Endodermal cell (in vitro differentiated cells): ENCODE measurements at regions not wholly inside any gene's neighbourhood (a gene's known extent, or its start where the extent isn't known, plus 50 kb on each side); places are given as distances from the start of the nearest gene placed in this dataset.

ENCODE experiments used
- DNase-seq: peaks from one replicate; pipeline ENCODE4 v3.0.0-alpha.2; 2017
- H3K27ac ChIP-seq: 2 replicates; pipeline ENCODE4 v1.5.1; 2013; ENCODE audit warnings: mild to moderate bottlenecking, low read depth, low read length, moderate library complexity
- H3K27me3 ChIP-seq: 2 replicates; pipeline ENCODE4 v1.6.1; 2013; ENCODE audit warnings: mild to moderate bottlenecking, low read length, moderate library complexity; ENCODE audit not compliant: insufficient read depth, control insufficient read depth, poor library complexity, severe bottlenecking
- H3K36me3 ChIP-seq: 2 replicates; pipeline ENCODE4 v1.7.0; 2013; ENCODE audit warnings: mild to moderate bottlenecking, low read length, moderate library complexity; ENCODE audit not compliant: control insufficient read depth, insufficient read depth
- H3K4me1 ChIP-seq: one replicate; pipeline ENCODE4 v1.7.0; 2013; ENCODE audit warnings: low read length; ENCODE audit not compliant: control insufficient read depth, insufficient read depth
- H3K4me3 ChIP-seq: 2 replicates; pipeline ENCODE4 v1.5.1; 2013; ENCODE audit warnings: mild to moderate bottlenecking, low read length, moderate library complexity
- H3K9ac ChIP-seq: 2 replicates; pipeline ENCODE4 v1.6.1; 2013; ENCODE audit warnings: mild to moderate bottlenecking, low read length, moderate library complexity; ENCODE audit not compliant: poor library complexity, severe bottlenecking; ENCODE audit errors: extremely low read depth
- H3K9me3 ChIP-seq: 2 replicates; pipeline ENCODE4 v1.6.1; 2013; ENCODE audit warnings: mild to moderate bottlenecking, low read length, moderate library complexity; ENCODE audit not compliant: control insufficient read depth
- H3K27ac Mint-ChIP-seq: 2 replicates; pipeline ENCODE4 v1.8.0; 2020; ENCODE audit warnings: mixed read lengths
- H3K27me3 Mint-ChIP-seq: 2 replicates; pipeline ENCODE4 v1.8.0; 2021; ENCODE audit warnings: mild to moderate bottlenecking, mixed read lengths; ENCODE audit not compliant: insufficient read depth
- H3K36me3 Mint-ChIP-seq: 2 replicates; pipeline ENCODE4 v1.8.0; 2020; ENCODE audit warnings: low read depth, mixed read lengths
- H3K4me1 Mint-ChIP-seq: 2 replicates; pipeline ENCODE4 v1.8.0; 2020; ENCODE audit warnings: mixed read lengths
- H3K4me3 Mint-ChIP-seq: 2 replicates; pipeline ENCODE4 v1.8.0; 2020; ENCODE audit warnings: mild to moderate bottlenecking, moderate library complexity, mixed read lengths
- H3K9me3 Mint-ChIP-seq: 2 replicates; pipeline ENCODE4 v1.8.0; 2020; ENCODE audit warnings: mild to moderate bottlenecking, mixed read lengths
- WGBS, 2 experiments: methylation state at CpG; one replicate each; pipeline versions ENCODE4 v1.1.5 to v1.1.7; 2013; ENCODE audit warnings: missing lambda C conversion rate in 2 of 2, mixed read lengths in 1 of 2; ENCODE audit not compliant: insufficient coverage in 1 of 2, insufficient read length in 1 of 2; 5-methylcytosine and 5-hydroxymethylcytosine counted together
- TF ChIP-seq, protein P1 (sequence below): fragments of 200-600 bp; sonication (generic); conservative IDR thresholded peaks from 2 replicates; pipeline ENCODE4 v1.5.0; 2021; ENCODE audit warnings: antibody characterized with exemption, mild to moderate bottlenecking

DNA sequence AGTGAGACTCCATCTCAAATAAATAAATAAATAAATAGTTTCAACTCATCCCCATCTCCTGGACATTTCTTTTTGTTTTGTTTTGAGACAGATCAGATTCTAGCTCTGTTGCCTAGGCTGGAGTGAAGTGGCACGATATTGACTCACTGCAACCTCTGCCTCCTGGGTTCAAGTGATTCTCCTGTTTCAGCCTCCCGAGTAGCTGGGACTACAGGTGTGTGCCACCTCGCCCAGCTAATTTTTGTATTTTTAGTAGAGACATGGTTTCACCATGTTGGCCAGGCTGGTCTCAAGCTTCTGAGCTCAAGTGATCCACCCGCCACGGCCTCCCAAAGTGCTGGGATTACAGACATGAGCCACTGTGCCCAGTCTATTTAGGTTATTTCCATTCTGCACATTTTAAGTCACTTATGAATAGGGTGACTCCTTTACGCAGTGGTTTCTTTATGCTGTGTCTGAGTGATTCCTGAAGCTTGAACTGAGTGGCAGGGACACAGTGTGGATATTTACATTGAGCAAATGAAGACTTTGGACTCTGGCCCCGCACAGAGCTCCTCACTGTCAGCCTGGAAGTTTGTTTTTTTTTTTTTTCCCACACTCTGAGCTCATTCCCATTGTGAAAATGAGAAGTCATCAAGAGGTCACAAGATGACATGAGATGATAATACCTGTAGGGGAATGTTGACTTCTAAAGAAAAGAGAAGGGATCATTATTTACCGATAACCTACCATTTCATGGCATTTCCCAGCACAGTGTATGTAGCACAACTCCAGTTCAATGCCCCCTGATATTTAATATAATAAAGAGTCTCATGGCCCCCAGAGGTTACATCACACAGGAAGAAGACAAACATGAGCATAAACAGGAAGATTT is 72.6 kb downstream of the TBX3 start:
- no peak overlapping the region for H3K9ac ChIP-seq
- Mint-ChIP-seq H3K4me3 (peak overlapping the region; percentile 3), H3K27ac (no peak overlapping the region), H3K36me3 (no peaks in the 10 kb centered on the region), H3K9me3 (peaks cover 9% of the 10 kb centered on the region), H3K27me3 (peaks cover 7% of the 10 kb centered on the region), H3K4me1 (peaks cover 10% of the 10 kb centered on the region)
- H3K4me1 ChIP-seq: no peaks in the 10 kb centered on the region
- no peaks in the 10 kb centered on the region for H3K27me3 ChIP-seq
- H3K27ac ChIP-seq: no peak overlapping the region
- TF ChIP-seq, protein P1, sequence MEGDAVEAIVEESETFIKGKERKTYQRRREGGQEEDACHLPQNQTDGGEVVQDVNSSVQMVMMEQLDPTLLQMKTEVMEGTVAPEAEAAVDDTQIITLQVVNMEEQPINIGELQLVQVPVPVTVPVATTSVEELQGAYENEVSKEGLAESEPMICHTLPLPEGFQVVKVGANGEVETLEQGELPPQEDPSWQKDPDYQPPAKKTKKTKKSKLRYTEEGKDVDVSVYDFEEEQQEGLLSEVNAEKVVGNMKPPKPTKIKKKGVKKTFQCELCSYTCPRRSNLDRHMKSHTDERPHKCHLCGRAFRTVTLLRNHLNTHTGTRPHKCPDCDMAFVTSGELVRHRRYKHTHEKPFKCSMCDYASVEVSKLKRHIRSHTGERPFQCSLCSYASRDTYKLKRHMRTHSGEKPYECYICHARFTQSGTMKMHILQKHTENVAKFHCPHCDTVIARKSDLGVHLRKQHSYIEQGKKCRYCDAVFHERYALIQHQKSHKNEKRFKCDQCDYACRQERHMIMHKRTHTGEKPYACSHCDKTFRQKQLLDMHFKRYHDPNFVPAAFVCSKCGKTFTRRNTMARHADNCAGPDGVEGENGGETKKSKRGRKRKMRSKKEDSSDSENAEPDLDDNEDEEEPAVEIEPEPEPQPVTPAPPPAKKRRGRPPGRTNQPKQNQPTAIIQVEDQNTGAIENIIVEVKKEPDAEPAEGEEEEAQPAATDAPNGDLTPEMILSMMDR: no peak
- peaks cover 4% of the 10 kb centered on the region for H3K9me3 ChIP-seq
- DNase-seq: no peak
- no peak overlapping the region for H3K4me3 ChIP-seq
- H3K36me3 ChIP-seq: no peaks in the 10 kb centered on the region
- 95 to 98% methylated on average over 6 to 8 of the region's 8 CpGs for whole genome bisulfite sequencing, 2 experiments

DNA sequence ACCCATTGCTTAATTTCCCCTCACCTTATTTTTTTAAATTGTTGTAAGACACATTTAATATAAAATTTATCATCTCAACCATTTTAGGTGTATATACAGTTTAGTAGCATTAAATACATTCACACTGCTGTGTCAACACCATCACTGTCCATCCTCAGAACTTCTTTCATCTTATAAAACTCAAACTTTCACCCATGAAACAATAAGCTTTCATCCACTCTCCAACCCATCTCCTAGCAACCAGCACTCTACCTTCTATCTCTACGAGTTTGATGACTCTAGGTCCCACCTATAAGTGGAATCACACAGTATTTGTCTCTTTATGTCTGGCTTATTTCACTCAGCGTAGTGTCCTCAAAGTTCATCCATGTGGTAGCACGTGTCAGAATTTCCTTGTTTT is 75.5 kb downstream of the TBX3 start:
- no peak overlapping the region for H3K27ac Mint-ChIP-seq
- H3K36me3 Mint-ChIP-seq: no peaks in the 10 kb centered on the region
- H3K36me3 ChIP-seq: no peaks in the 10 kb centered on the region
- peaks cover 14% of the 10 kb centered on the region for H3K27me3 Mint-ChIP-seq
- no peak overlapping the region for H3K4me3 ChIP-seq
- peaks cover 10% of the 10 kb centered on the region for H3K4me1 Mint-ChIP-seq
- DNase-seq: no peak
- H3K4me1 ChIP-seq: no peaks in the 10 kb centered on the region
- no peak overlapping the region for H3K9ac ChIP-seq
- H3K27ac ChIP-seq: no peak overlapping the region
- WGBS, 2 experiments: 91 to 96% methylated on average over 3 of the region's 3 CpGs
- no peaks in the 10 kb centered on the region for H3K9me3 ChIP-seq
- peaks cover 10% of the 10 kb centered on the region for H3K27me3 ChIP-seq
- peaks cover 2% of the 10 kb centered on the region for H3K9me3 Mint-ChIP-seq
- no peak overlapping the region for H3K4me3 Mint-ChIP-seq
- TF ChIP-seq, protein P1: no peak

DNA sequence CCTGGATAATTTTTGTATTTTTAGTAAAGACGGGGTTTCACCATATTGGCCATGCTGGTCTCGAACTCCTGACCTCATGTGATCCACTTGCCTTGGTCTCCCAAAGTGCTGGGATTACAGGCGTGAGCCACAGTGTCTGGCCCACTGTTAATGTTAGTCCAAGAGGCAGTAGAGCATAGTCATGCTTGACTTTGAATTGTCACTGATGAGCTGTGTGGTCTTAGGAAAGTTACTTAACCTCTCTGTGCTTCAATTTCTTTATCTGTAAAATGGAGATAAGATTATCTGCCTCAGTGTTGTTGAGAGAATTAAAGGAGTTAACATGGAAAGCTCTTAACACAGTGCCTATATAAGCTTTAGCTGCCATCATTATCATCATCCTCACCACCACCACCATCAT is 78.1 kb downstream of the TBX3 start:
- peaks cover 22% of the 10 kb centered on the region for H3K27me3 Mint-ChIP-seq
- Histone ChIP-seq H3K9me3 (peaks cover 9% of the 10 kb centered on the region), H3K4me1 (no peaks in the 10 kb centered on the region), H3K27ac (no peak overlapping the region), H3K27me3 (peaks cover 12% of the 10 kb centered on the region), H3K36me3 (no peaks in the 10 kb centered on the region), H3K9ac (no peak overlapping the region), H3K4me3 (no peak overlapping the region)
- DNase-seq: no peak
- peaks cover 12% of the 10 kb centered on the region for H3K9me3 Mint-ChIP-seq
- no peak overlapping the region for H3K4me3 Mint-ChIP-seq
- H3K36me3 Mint-ChIP-seq: no peaks in the 10 kb centered on the region
- WGBS, 2 experiments: 91 to 100% methylated on average over 3 of the region's 3 CpGs
- H3K27ac Mint-ChIP-seq: no peak overlapping the region
- H3K4me1 Mint-ChIP-seq: no peaks in the 10 kb centered on the region
- TF ChIP-seq, protein P1: no peak
